ENCODE measurements at regions not wholly inside any gene's neighbourhood (a gene's known extent, or its start where the extent isn't known, plus 50 kb on each side); places are given as distances from the start of the nearest gene placed in this dataset.

DNA sequence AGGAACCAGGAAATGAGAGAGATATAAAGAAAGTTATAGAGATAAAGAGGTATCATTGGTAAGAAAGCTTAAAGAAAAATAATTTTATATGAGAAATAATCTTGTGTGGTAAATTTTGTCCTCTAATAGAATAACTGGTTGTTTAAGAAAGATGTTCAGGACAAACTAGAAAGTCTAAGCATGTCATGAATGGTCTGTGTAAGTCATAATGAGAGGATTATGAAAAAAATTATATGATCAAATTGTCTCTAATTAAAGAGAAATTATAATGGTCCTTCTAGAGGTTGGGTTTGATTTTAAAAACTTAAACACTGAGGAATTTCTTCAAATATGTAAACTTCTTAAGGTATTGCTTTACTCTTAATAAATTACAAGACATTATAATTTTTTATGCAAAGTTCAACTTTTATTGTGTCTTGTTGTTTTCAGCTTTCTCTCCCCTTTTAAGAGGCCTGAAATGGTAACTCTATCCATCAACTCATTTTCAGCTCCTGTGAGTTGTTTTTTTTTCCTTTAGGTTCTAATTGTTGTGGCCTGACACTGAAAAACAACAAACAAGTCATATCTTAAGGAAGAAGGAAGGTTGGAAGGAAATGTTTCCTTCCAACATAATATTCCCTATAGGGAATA, 88.2 kb upstream of the CNOT2 start:
- DNase-seq (ENCODE audit: low spot score), result no peak

DNA sequence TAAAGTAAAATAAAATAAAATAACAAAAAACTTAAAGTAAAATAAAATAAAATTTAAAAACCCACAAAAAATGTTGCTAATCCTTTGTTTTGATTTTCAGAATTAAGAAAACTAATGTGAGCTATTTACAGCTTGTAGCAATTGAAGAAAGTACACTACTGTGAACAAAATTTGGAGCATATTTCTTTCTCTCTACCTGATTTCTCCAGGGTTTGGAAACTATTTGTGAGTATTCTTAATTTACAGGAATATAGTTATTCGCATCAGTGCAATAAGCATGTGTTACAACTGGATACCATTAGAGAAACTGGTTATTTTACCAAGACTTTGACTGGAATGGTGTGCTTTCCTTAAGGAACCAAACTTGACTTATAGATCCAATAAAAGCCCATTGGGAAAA, 86.1 kb upstream of the CNOT2 start:
- no peak for DNase-seq (ENCODE audit: low spot score)

DNA sequence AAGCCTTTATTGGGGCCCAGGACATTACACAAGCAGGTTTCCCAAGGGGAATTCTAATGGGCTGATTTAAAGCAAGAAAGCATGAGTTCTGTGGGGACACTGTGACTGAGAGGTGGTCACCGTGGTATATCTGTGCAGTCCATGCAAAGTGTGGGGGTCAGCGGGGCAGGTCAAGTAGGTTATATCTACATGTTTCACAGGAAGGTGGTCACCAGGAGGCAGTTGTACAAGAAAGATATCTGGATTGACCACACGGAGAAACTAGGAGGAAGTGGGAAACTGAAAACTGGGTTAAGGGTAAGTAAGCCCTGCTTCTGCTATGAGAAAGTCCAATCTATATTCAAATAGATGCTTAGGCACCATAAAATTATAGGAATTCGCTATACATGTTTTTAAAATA, 77.8 kb upstream of the CNOT2 start:
- no peak for DNase-seq (ENCODE audit: low spot score)

DNA sequence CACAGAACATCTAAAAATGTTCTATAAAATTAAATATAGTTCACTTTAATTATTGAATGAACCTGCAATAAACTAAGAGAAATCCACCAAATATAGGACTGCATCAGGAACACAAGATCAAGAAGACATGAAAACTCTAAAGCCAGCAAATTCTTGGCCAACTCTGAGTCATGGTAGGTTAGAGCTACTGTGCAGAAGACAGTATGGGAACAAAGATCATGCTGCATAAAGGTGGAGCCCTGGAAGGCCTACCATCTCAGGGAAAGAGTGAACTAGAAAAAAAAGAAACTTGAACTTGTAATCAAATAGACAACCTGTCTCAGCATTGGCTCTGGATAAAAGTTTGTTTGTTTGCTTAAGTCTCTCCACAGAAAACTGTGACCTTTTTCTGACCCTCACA, 66.9 kb upstream of the CNOT2 start:
- DNase-seq (ENCODE audit: low spot score), result no peak

DNA sequence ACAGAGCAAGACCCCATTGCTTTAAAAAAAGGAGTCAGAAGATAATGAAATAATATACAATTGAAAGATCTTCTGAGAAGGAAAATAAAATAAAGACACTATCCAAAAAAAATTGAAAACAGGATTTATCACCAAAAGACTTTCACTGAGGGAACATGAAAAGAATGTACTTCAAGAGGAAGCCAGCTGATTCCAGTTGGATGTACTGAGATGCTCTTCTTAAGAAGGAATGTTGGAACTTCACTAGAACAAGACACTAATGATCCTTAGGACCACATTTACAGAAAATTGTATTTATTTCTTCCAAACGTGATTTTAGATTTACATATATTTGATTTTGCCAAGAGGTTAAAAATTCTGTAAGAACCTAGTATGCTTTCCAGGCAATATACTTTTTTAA, 65.6 kb upstream of the CNOT2 start:
- no peak for DNase-seq (ENCODE audit: low spot score)

DNA sequence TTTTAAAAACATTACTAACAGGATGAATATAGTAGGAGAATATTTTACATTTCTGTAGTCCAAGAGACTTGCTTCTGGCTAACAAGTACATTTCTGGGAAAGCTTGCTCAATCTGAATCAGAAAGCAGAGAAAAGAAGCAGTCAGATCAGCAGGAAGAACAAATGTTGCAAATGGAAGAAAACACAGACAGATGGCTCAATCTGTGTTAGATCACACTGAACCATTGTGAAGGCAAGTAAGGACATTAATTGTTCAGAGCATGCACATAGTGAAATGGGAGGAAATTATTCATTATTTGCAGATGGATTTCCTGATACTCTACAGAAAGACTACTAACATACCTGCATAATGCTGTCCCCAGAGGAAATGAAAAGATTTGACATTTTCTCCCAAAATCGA, 65.2 kb upstream of the CNOT2 start:
- no peak for DNase-seq (ENCODE audit: low spot score)

DNA sequence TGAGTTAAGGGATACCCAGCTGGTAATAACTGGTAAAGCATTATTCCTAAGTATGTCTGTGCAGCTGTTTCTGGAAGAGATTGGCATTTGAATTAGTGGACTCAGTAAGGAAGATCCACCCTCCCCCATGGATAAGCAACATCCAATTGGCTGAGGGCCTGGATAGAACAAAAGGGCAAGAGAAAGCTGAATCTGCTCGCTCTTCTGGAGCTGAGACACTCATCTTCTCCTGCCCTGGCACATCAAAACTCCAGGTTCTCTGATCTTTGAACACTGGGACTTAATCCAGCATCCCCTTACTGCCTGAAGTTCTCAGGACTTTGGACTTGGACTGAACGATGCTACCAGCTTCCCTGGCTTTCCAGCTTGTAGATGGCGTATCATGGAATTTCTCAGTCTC, 63.1 kb upstream of the CNOT2 start:
- DNase-seq (ENCODE audit: low spot score), result no peak

DNA sequence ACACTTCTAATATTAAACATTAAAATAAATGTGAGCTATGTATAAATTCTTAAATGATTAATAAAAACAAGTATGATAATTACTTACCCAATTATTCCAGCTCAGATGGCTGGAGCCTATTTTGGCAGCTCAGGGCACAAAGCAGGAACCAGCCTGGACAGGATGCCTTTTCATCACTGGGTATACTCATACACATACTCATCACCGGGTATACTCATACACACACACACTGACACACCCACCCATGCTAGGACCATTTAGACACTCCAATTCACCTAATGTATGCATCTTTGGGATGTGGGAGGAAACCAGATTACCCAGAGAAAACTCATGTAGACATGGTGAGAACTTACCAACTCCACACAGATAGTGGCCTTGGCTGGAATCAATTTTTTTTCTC, 57.9 kb upstream of the CNOT2 start:
- no peak for DNase-seq (ENCODE audit: low spot score)

DNA sequence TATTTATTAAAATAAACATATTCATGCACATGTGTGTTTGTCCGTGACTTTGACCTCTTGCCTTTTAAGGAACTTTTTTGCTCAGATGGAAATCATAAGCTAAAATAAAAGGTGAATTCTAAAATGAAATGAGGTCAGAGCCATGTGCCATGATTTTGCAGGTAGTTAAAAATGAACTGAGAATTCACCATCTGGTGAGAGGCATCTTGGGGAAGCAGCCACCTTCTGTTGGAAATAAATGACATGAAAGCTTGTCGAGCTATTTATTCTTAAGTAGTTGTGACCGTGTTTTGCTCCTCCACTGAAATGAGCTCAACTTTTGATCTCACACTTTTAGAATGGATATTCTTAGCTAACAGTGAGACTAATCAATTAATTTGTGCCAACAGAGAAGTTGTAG, 56.8 kb upstream of the CNOT2 start:
- no peak for DNase-seq (ENCODE audit: low spot score)

DNA sequence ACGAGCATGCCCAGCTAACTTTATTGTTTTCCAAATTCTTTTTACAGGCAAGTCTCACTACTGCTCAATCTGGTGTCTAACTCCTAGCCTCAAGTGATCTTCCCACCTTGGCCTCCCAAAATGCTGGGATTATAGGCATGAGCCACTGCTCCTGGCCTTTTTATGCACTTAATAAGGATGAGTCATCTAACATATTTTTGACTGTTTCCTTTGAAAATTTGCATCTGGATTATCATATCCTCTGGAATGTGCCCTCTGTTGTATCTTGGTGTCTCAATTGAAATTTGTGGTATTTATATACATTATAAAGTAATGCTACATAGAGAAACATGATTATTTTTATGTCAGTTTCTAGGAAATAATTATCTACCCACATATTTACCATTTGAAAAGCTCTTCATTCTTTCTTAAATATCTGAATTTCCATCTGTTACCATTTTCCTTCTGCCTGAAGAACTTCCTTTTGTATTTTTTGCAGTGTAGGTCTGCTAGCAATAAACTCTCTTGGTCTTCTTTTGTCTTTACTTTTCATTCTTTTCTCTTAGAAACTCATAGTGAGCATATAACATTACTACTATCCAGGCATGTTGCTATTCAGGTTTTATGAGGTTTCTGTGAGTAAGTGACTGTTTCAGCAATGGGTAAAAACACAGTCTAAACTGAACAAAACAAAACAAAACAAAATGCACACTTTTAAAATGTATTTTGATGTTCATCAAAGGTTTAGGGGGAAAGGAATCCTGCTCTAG, 52.8 kb upstream of the CNOT2 start:
- no peak for DNase-seq (ENCODE audit: low spot score)

Measured in HuH-7.5 (cell line).